AG09309 (cell line): ENCODE measurements at regions not wholly inside any gene's neighbourhood (a gene's known extent, or its start where the extent isn't known, plus 50 kb on each side); places are given as distances from the start of the nearest gene placed in this dataset.

Experiments used
- DNase-seq: peaks from one replicate; pipeline ENCODE4 v3.0.0-alpha.2; 2010; ENCODE audit warnings: low read depth
- H3K4me3 ChIP-seq: 2 replicates; pipeline ENCODE4 v1.5.1; 2011; ENCODE audit warnings: mild to moderate bottlenecking, low read depth, low read length, moderate library complexity; ENCODE audit not compliant: control insufficient read depth
- CTCF ChIP-seq: IDR thresholded peaks from 2 replicates; pipeline ENCODE4 v1.5.1; 2011; ENCODE audit warnings: mild to moderate bottlenecking, low read depth, low read length, inconsistent platforms; ENCODE audit not compliant: insufficient read depth, control insufficient read depth; ENCODE audit errors: missing control alignments

GRCh38 chr4:96784336-96784735 is 944.4 kb downstream of the PDHA2 start:
- DNase-seq: no peak
- TF ChIP-seq CTCF: no peak
- no peak overlapping the region for H3K4me3 ChIP-seq

GRCh38 chr4:96786306-96786705 is 946.4 kb downstream of the PDHA2 start:
- H3K4me3 ChIP-seq: no peak overlapping the region
- no peak for TF ChIP-seq CTCF
- no peak for DNase-seq

DNA sequence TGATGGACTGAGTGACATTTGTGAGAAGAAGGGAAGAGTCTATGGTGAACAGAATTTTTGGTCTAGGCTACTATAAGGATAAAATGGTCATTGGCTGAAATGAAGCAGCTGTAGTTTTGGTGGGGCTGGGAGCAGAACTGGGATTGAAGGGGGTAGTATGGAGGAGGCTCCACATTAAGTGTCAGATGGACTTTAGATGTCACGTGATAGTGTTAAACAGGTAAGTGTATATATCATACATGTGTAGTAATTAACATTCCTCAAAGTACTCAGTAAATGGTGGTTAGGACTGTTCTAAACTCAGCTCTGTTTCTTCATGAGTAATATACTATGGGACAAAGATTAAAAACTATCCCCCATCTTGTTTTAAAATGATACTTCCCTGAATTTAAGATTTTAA is 947.9 kb downstream of the PDHA2 start:
- no peak for TF ChIP-seq CTCF
- no peak overlapping the region for H3K4me3 ChIP-seq
- no peak for DNase-seq

- no peak for DNase-seq
- H3K4me3 ChIP-seq: no peak overlapping the region
- no peak for TF ChIP-seq CTCF
Measured at GRCh38 chr4:96809563-96809962, 969.7 kb downstream of the PDHA2 start.

GRCh38 chr4:96827086-96827485 is 987.2 kb downstream of the PDHA2 start:
- TF ChIP-seq CTCF: no peak
- no peak overlapping the region for H3K4me3 ChIP-seq
- no peak for DNase-seq

- no peak for TF ChIP-seq CTCF
- no peak overlapping the region for H3K4me3 ChIP-seq
- no peak for DNase-seq
Measured at GRCh38 chr4:96833831-96834230, 993.9 kb downstream of the PDHA2 start.

DNA sequence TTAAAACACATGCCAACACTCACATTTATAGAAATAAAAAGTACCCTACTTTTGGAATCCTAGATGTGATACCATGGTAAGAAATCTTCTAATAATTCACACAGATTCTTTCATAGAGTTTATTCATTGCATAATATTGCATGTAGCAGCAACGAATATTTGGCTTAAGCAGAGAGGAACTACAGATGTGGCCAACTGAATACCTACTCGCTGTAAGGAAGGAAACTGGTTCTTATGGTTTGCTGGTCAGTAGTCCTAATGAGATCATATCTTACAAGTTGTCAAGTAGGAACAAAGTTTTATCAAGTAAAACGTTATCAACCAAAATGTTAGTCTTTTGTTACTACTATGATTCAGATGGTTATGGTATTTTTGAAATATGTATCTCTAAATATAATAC is 996.1 kb downstream of the PDHA2 start:
- no peak overlapping the region for H3K4me3 ChIP-seq
- no peak for DNase-seq
- TF ChIP-seq CTCF: no peak
